ENCODE measurements at regions not wholly inside any gene's neighbourhood (a gene's known extent, or its start where the extent isn't known, plus 50 kb on each side); places are given as distances from the start of the nearest gene placed in this dataset.

DNA sequence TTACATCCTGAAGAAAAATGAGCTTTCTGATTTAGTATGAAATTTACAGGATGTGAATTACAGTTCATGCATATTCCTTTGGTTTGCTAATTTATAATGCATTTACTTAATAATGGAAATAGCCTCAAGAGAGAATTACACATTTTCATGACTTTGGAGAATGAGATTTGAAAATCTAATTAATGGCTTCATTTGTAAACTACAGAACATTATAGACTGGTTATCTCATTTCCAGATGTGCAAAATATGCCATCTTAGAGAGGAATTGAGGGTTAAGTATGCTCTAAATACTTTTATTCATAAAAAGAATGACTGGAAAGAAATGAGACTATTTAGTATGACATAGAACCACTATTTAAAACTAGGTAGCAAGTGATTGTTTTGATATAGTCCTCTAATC lies 94.2 kb upstream of the DNAJC10 start:
- no peak overlapping the region for H3K27ac ChIP-seq (ENCODE audit: low read length)
- H3K4me3 ChIP-seq (ENCODE audit: low read length), result no peak overlapping the region
- no peak overlapping the region for H3K4me2 ChIP-seq (ENCODE audit: low read depth, low read length, poor library complexity, severe bottlenecking)
- no peaks in the 10 kb centered on the region for H3K9me2 ChIP-seq (replicated peaks; ENCODE audit: insufficient read depth, low read length)
- H2AFZ ChIP-seq (ENCODE audit: low read length), result no peak overlapping the region
- H3K9me3 ChIP-seq (ENCODE audit: low read length), result no peaks in the 10 kb centered on the region
- H3K36me3 ChIP-seq (ENCODE audit: insufficient read depth, low read length), result no peaks in the 10 kb centered on the region
- H3K9ac ChIP-seq (ENCODE audit: low read length), result no peak overlapping the region
- H3K4me1 ChIP-seq (ENCODE audit: low read length), result no peaks in the 10 kb centered on the region
- no peaks in the 10 kb centered on the region for H3K79me2 ChIP-seq (ENCODE audit: low read length)
- no peaks in the 10 kb centered on the region for H4K20me1 ChIP-seq (ENCODE audit: insufficient read depth, low read depth, low read length)
- no peak for DNase-seq
- no peaks in the 10 kb centered on the region for H3K27me3 ChIP-seq (ENCODE audit: low read length)

DNA sequence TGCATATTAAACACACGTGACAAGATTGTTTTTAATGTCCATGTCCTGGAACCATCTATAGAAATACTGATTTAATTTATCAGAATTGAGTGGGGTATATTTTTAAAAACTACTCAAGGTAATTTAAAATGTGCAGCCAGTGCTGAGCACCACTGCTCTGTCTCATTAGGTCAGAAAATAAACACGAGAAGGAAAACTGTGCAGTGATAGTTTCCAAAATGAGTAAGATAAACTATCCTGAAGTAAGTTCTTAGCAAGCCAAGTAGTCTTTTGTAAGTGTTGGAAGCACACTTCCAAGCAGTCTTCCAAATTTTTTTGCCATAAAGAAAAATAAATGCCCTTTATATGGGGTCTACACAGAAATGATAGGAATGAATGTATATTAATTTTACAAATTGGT lies 93.8 kb upstream of the DNAJC10 start:
- H3K27ac ChIP-seq (ENCODE audit: low read length), result no peak overlapping the region
- DNase-seq, result no peak
- H3K27me3 ChIP-seq (ENCODE audit: low read length), result no peaks in the 10 kb centered on the region
- H4K20me1 ChIP-seq (ENCODE audit: insufficient read depth, low read depth, low read length), result no peaks in the 10 kb centered on the region
- H3K36me3 ChIP-seq (ENCODE audit: insufficient read depth, low read length), result no peaks in the 10 kb centered on the region
- H3K9me2 ChIP-seq (replicated peaks; ENCODE audit: insufficient read depth, low read length), result no peaks in the 10 kb centered on the region
- H3K79me2 ChIP-seq (ENCODE audit: low read length), result no peaks in the 10 kb centered on the region
- H3K9me3 ChIP-seq (ENCODE audit: low read length), result no peaks in the 10 kb centered on the region
- H3K4me3 ChIP-seq (ENCODE audit: low read length), result no peak overlapping the region
- H3K4me2 ChIP-seq (ENCODE audit: low read depth, low read length, poor library complexity, severe bottlenecking), result no peak overlapping the region
- no peak overlapping the region for H3K9ac ChIP-seq (ENCODE audit: low read length)
- H3K4me1 ChIP-seq (ENCODE audit: low read length), result no peaks in the 10 kb centered on the region
- no peak overlapping the region for H2AFZ ChIP-seq (ENCODE audit: low read length)

DNA sequence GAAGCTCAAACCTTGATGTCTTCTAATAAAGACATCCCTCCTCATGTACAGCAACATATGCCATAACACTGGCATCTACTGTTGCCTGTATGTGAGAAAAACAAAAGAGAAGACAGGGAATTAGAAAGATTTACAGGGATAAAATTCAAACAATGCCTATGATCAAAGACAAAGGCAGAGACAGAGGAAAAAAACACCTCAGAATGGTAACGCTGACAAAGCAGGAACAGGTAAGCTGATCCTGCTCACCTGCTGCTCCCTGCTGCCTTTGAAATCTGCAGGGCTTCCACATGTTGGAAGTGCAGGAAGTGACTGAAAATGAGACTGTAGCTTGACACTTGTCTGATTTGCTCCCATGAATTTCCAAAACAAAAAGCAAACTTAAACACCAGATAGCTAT lies 90.2 kb upstream of the DNAJC10 start:
- no peaks in the 10 kb centered on the region for H3K9me3 ChIP-seq (ENCODE audit: low read length)
- H3K36me3 ChIP-seq (ENCODE audit: insufficient read depth, low read length), result no peaks in the 10 kb centered on the region
- H3K27ac ChIP-seq (ENCODE audit: low read length), result no peak overlapping the region
- 0 out of 2 replicates have a peak, but pooled peaks cover 3% of the 10 kb centered on the region for H3K27me3 ChIP-seq (ENCODE audit: low read length)
- H3K4me3 ChIP-seq (ENCODE audit: low read length), result no peak overlapping the region
- H3K9ac ChIP-seq (ENCODE audit: low read length), result no peak overlapping the region
- no peak overlapping the region for H3K4me2 ChIP-seq (ENCODE audit: low read depth, low read length, poor library complexity, severe bottlenecking)
- H3K4me1 ChIP-seq (ENCODE audit: low read length), result no peaks in the 10 kb centered on the region
- H3K79me2 ChIP-seq (ENCODE audit: low read length), result no peaks in the 10 kb centered on the region
- H4K20me1 ChIP-seq (ENCODE audit: insufficient read depth, low read depth, low read length), result no peaks in the 10 kb centered on the region
- H2AFZ ChIP-seq (ENCODE audit: low read length), result no peak overlapping the region
- H3K9me2 ChIP-seq (replicated peaks; ENCODE audit: insufficient read depth, low read length), result no peaks in the 10 kb centered on the region
- no peak for DNase-seq

DNA sequence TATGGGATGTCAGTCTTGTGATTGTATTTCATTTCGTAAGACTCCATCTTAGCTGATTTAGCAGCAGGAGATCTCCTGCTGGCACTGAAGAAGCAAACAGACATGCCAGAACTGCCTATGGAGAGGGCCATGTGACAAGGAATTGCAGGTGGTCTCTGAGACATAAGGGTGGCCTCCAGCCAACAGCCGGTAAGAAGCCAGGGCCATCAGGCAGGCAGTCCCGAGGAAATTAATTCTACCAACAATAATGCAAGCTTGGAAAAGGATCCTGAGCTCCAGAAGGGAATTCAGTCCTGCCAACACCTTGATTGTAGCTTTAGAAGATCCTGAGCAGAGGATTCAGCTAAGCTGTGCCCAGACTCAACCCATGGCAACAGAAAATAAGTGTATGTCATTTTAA lies 87.1 kb upstream of the DNAJC10 start:
- Histone ChIP-seq H3K79me2 (ENCODE audit: low read length) (no peaks in the 10 kb centered on the region), H3K27me3 (ENCODE audit: low read length) (0 out of 2 replicates have a peak, but pooled peaks cover 3% of the 10 kb centered on the region), H4K20me1 (ENCODE audit: insufficient read depth, low read depth, low read length) (no peaks in the 10 kb centered on the region), H3K9ac (ENCODE audit: low read length) (no peak overlapping the region), H3K27ac (ENCODE audit: low read length) (no peak overlapping the region), H3K9me3 (ENCODE audit: low read length) (no peaks in the 10 kb centered on the region), H2AFZ (ENCODE audit: low read length) (no peak overlapping the region), H3K4me1 (ENCODE audit: low read length) (no peaks in the 10 kb centered on the region), H3K4me2 (ENCODE audit: low read depth, low read length, poor library complexity, severe bottlenecking) (no peak overlapping the region), H3K4me3 (ENCODE audit: low read length) (no peak overlapping the region), H3K36me3 (ENCODE audit: insufficient read depth, low read length) (no peaks in the 10 kb centered on the region), H3K9me2 (replicated peaks; ENCODE audit: insufficient read depth, low read length) (no peaks in the 10 kb centered on the region)
- no peak for DNase-seq

DNA sequence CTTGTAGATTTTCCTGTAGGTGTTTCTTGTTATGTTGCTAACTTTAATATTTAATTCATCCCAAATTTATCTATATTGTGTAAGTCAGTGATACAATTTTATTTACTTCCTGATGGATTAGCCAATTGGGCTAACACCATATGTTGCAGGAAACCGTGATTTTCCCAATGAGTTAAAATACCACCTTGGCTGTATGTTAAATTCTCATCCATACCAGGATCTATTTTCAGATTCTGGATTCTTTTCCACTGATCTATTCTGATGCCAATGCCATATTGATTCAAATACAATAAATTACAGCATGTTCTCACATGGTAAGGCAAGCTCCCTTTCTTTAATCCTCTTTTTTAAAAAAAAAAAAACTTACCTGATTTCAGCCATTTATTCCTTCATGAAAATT lies 85.8 kb upstream of the DNAJC10 start:
- no peaks in the 10 kb centered on the region for H4K20me1 ChIP-seq (ENCODE audit: insufficient read depth, low read depth, low read length)
- H2AFZ ChIP-seq (ENCODE audit: low read length), result no peak overlapping the region
- H3K27me3 ChIP-seq (ENCODE audit: low read length), result 0 out of 2 replicates have a peak, but pooled peaks cover 3% of the 10 kb centered on the region
- H3K4me1 ChIP-seq (ENCODE audit: low read length), result no peaks in the 10 kb centered on the region
- no peak overlapping the region for H3K4me2 ChIP-seq (ENCODE audit: low read depth, low read length, poor library complexity, severe bottlenecking)
- no peak overlapping the region for H3K4me3 ChIP-seq (ENCODE audit: low read length)
- H3K36me3 ChIP-seq (ENCODE audit: insufficient read depth, low read length), result no peaks in the 10 kb centered on the region
- H3K9ac ChIP-seq (ENCODE audit: low read length), result no peak overlapping the region
- no peak overlapping the region for H3K27ac ChIP-seq (ENCODE audit: low read length)
- no peaks in the 10 kb centered on the region for H3K9me2 ChIP-seq (replicated peaks; ENCODE audit: insufficient read depth, low read length)
- no peak for DNase-seq
- no peaks in the 10 kb centered on the region for H3K79me2 ChIP-seq (ENCODE audit: low read length)
- no peaks in the 10 kb centered on the region for H3K9me3 ChIP-seq (ENCODE audit: low read length)

DNA sequence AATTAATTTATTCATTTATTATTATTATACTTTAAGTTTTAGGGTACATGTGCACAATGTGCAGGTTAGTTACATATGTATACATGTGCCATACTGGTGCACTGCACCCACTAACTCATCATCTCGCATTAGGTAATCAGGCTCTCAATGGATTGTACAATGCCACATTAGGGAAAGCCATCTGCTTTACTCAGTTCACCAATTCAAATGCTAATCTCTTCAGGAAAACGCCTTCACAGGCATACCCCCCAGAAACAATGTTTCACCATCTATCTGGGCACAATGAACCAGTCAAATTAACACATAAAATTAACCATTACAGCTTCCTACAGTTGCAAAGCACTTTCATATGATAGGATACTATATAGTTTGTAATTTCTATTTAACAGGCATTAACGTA lies 84.8 kb upstream of the DNAJC10 start:
- no peak overlapping the region for H2AFZ ChIP-seq (ENCODE audit: low read length)
- no peak overlapping the region for H3K9ac ChIP-seq (ENCODE audit: low read length)
- H4K20me1 ChIP-seq (ENCODE audit: insufficient read depth, low read depth, low read length), result no peaks in the 10 kb centered on the region
- H3K4me2 ChIP-seq (ENCODE audit: low read depth, low read length, poor library complexity, severe bottlenecking), result no peak overlapping the region
- H3K9me2 ChIP-seq (replicated peaks; ENCODE audit: insufficient read depth, low read length), result no peaks in the 10 kb centered on the region
- H3K4me3 ChIP-seq (ENCODE audit: low read length), result no peak overlapping the region
- no peak for DNase-seq
- no peak overlapping the region for H3K27ac ChIP-seq (ENCODE audit: low read length)
- H3K79me2 ChIP-seq (ENCODE audit: low read length), result no peaks in the 10 kb centered on the region
- H3K27me3 ChIP-seq (ENCODE audit: low read length), result 0 out of 2 replicates have a peak, but pooled peaks cover 3% of the 10 kb centered on the region
- no peaks in the 10 kb centered on the region for H3K9me3 ChIP-seq (ENCODE audit: low read length)
- H3K4me1 ChIP-seq (ENCODE audit: low read length), result no peaks in the 10 kb centered on the region
- H3K36me3 ChIP-seq (ENCODE audit: insufficient read depth, low read length), result no peaks in the 10 kb centered on the region

DNA sequence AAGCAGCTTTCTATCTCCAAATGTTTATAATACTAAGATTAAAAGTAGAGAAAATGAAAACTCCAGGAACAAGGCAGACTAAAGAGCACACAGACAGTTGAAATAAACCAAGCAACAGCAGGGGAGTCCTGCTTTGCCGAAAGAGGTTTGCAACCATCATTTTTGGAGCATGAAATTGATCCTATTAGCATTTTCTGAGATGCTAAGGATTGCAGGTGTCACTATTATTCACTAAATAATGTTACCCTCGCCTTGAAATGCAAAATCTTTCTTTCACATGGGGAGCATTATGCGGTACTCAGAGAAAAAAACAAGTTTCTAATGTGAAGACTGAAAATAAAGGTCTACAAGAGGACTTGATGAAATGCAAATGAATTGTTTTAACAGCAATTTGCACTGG lies 81.7 kb upstream of the DNAJC10 start:
- Histone ChIP-seq H3K9me2 (replicated peaks; ENCODE audit: insufficient read depth, low read length) (no peaks in the 10 kb centered on the region), H2AFZ (ENCODE audit: low read length) (no peak overlapping the region), H4K20me1 (ENCODE audit: insufficient read depth, low read depth, low read length) (no peaks in the 10 kb centered on the region), H3K9ac (ENCODE audit: low read length) (no peak overlapping the region), H3K4me1 (ENCODE audit: low read length) (no peaks in the 10 kb centered on the region), H3K36me3 (ENCODE audit: insufficient read depth, low read length) (no peaks in the 10 kb centered on the region), H3K4me2 (ENCODE audit: low read depth, low read length, poor library complexity, severe bottlenecking) (no peak overlapping the region), H3K9me3 (ENCODE audit: low read length) (no peaks in the 10 kb centered on the region), H3K4me3 (ENCODE audit: low read length) (no peak overlapping the region), H3K79me2 (ENCODE audit: low read length) (no peaks in the 10 kb centered on the region), H3K27ac (ENCODE audit: low read length) (no peak overlapping the region), H3K27me3 (ENCODE audit: low read length) (no peaks in the 10 kb centered on the region)
- no peak for DNase-seq

DNA sequence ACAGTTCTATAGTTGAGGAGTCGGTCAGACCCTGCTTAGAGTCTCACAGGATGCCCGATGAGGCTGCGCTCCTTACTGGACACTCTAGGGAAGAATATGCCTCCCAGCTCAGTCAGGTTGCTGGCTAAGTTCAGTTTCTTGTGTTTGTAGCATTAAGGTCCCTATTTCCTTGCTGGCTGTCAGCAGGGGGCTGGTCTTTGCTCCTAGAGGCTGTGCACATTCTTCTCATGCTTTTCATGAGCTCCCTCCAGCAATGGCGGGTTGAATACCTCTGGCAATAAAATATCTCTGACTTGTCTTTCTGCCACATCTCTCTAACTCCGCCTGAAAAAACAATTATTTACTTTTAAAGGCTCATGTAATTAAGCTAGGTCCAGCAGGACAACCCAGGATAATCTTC lies 79.4 kb upstream of the DNAJC10 start:
- Histone ChIP-seq H2AFZ (ENCODE audit: low read length) (no peak overlapping the region), H3K4me1 (ENCODE audit: low read length) (no peaks in the 10 kb centered on the region), H3K36me3 (ENCODE audit: insufficient read depth, low read length) (no peaks in the 10 kb centered on the region), H3K9me2 (replicated peaks; ENCODE audit: insufficient read depth, low read length) (no peaks in the 10 kb centered on the region), H4K20me1 (ENCODE audit: insufficient read depth, low read depth, low read length) (no peaks in the 10 kb centered on the region), H3K9ac (ENCODE audit: low read length) (no peak overlapping the region), H3K27ac (ENCODE audit: low read length) (no peak overlapping the region), H3K4me2 (ENCODE audit: low read depth, low read length, poor library complexity, severe bottlenecking) (no peak overlapping the region), H3K79me2 (ENCODE audit: low read length) (no peaks in the 10 kb centered on the region), H3K9me3 (ENCODE audit: low read length) (no peaks in the 10 kb centered on the region), H3K27me3 (ENCODE audit: low read length) (no peaks in the 10 kb centered on the region), H3K4me3 (ENCODE audit: low read length) (no peak overlapping the region)
- no peak for DNase-seq

DNA sequence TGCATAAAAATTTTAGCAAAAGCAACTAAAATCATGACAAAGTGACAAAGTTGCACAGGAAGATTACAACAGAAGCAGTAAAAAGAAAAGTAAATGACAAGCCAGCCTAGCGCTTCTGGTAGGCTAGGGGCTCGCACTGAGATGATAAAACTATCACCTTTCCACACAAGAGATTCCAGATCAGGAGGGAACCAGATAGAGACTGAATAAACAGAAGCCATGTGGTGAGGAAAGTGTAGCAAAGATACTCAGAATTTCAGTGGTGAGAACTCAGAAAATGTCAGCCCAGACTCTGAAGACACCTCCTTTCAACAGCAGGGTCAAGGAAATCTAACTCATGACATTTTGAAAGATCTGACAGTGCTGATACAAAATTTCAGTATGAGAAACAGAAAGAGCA lies 77.4 kb upstream of the DNAJC10 start:
- Histone ChIP-seq H3K4me2 (ENCODE audit: low read depth, low read length, poor library complexity, severe bottlenecking) (no peak overlapping the region), H4K20me1 (ENCODE audit: insufficient read depth, low read depth, low read length) (no peaks in the 10 kb centered on the region), H2AFZ (ENCODE audit: low read length) (no peak overlapping the region), H3K27ac (ENCODE audit: low read length) (no peak overlapping the region), H3K36me3 (ENCODE audit: insufficient read depth, low read length) (no peaks in the 10 kb centered on the region), H3K9ac (ENCODE audit: low read length) (no peak overlapping the region), H3K9me2 (replicated peaks; ENCODE audit: insufficient read depth, low read length) (no peaks in the 10 kb centered on the region), H3K4me3 (ENCODE audit: low read length) (no peak overlapping the region), H3K79me2 (ENCODE audit: low read length) (no peaks in the 10 kb centered on the region), H3K4me1 (ENCODE audit: low read length) (no peaks in the 10 kb centered on the region), H3K27me3 (ENCODE audit: low read length) (no peaks in the 10 kb centered on the region), H3K9me3 (ENCODE audit: low read length) (no peaks in the 10 kb centered on the region)
- no peak for DNase-seq
